HPDE6-E6E7 (cell line): ENCODE measurements at regions not wholly inside any gene's neighbourhood (a gene's known extent, or its start where the extent isn't known, plus 50 kb on each side); places are given as distances from the start of the nearest gene placed in this dataset.

Source experiments
- DNase-seq: peaks from one replicate; pipeline ENCODE4 v3.0.0; 2011; ENCODE audit warnings: missing footprints; ENCODE audit errors: extremely low spot score

GRCh38 chr18:65288908-65289307 lies 461.9 kb upstream of the CDH7 start:
- DNase-seq: no peak

DNA sequence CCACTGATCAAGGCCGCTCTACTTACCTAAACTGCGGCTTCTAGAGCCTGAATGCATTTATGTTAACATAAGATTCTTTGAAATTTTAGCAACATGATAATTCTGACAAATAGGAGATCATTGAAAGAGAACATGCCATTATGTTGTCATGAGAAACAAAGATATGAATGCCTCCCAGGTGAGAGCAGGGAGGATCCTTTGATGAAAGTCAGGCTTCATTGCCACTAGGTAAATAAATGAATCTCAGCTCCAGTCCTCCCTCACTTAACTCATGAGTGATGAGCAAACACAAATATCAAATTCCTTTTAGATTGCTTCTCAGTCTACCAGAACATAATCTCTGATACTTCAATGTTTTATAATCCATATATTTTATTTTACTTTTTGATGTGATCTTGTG lies 463.2 kb upstream of the CDH7 start:
- DNase-seq: no peak

GRCh38 chr18:65282096-65282495 lies 468.7 kb upstream of the CDH7 start:
- no peak for DNase-seq

- no peak for DNase-seq
Observed at GRCh38 chr18:65279668-65280305, 471.0 kb upstream of the CDH7 start.

GRCh38 chr18:65278939-65279667 lies 471.7 kb upstream of the CDH7 start:
- no peak for DNase-seq

DNA sequence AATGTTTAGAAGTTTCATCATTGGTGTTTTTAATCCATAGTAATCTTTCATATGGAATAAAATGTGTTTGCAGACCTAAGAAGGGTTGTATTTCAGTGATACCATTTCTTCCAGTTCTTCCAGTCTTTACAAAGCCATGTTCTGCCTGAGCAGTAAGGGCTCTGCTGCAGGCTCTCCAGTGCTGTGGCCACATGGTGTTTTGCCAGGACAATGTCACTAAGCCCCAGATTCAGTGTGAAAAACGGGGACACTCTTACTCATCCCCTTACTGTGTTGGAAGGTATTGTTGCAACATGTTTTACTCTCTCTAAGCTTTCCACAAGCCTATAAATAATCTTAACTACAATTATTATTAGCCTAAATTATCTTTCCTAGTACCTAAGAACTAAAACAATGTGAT lies 481.4 kb upstream of the CDH7 start:
- DNase-seq: no peak

GRCh38 chr18:65265761-65266160 lies 485.1 kb upstream of the CDH7 start:
- DNase-seq: no peak

DNA sequence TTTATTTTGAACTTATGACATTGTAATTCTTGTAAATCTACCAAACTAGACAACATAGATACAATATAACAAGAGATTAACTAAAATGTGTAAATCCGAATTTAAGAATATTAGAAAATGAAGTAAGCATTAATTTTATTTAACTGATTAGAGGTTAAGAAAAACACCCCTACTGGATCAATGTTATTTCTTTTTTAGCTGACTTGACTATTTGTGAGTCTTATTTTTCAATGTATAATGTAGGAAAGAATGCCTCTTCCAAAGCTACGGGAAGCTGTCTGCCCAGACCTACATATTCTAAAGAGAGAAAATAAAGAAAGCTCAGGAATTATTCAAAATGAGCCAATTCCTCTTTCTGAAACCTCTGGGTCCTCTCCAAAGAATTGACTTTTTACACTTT lies 490.8 kb upstream of the CDH7 start:
- DNase-seq: no peak

GRCh38 chr18:65259403-65259802 lies 491.4 kb upstream of the CDH7 start:
- no peak for DNase-seq

- DNase-seq: no peak
Observed at GRCh38 chr18:65257149-65257548, 493.7 kb upstream of the CDH7 start.

DNA sequence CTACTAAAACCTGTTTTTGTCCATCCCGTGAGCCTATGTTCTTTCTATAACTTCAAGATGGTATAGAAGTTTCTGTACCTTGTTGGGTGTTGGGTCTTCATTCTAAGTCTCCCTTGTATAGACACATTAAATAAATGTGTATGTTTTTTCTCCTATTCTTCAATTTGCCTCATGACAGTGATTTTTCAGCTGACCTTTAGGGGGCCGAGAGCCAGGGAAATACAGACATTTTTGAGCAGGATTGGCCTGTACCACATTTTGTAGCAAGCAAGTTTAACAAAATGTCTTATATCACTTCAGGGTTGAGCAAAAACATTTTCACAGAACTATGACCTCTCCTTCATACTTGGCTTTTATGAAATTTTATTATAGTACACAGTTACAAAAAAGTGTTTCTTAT lies 495.4 kb upstream of the CDH7 start:
- no peak for DNase-seq

DNA sequence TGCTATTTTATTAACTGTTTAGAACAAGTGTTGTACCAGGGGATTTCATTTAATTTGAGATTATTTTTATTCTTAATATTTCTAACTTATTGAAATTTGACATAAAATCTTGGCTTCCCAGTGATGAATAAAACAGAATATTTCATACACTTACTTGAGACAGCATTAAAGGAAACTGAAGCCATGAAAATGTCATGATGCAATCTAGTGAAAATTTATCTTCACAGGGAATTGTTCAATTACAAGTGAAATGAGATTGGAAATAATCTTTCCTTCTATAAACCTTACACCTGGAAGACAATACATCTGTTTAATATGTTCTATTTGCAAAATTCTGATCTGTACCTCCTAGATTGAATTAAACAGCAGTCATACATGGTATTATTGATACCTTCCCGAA lies 511.0 kb upstream of the CDH7 start:
- no peak for DNase-seq

GRCh38 chr18:65235966-65236624 lies 514.7 kb upstream of the CDH7 start:
- DNase-seq: peak; percentile 37

GRCh38 chr18:65230311-65230710 lies 520.5 kb upstream of the CDH7 start:
- no peak for DNase-seq

- no peak for DNase-seq
Observed at GRCh38 chr18:65227970-65228369, 522.8 kb upstream of the CDH7 start.

- DNase-seq: no peak
Observed at GRCh38 chr18:65221736-65222135, 529.1 kb upstream of the CDH7 start.

DNA sequence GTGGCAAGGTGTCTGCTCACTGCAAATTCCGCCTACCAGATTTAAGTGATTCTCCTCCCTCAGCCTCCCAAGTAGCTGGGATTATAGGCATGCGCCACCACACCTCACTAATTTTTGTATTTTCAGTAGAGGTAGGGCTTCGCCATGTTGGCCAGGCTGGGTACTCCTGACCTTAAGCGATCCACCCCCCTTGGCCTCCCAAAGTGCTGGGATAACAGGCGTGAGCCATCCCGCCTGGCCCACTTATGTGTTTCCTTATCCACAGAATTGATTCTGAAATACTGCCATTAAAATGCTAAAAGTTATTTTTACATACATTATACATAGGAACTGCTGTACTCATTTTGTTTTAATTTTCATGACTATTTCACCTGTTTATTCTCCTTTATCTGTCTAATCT lies 529.7 kb upstream of the CDH7 start:
- no peak for DNase-seq

- DNase-seq: no peak
Observed at GRCh38 chr18:65215865-65216466, 534.8 kb upstream of the CDH7 start.

GRCh38 chr18:65214456-65214855 lies 536.4 kb upstream of the CDH7 start:
- DNase-seq: no peak

GRCh38 chr18:65206551-65207260 lies 544.1 kb upstream of the CDH7 start:
- DNase-seq: no peak

GRCh38 chr18:65202091-65202490 lies 548.7 kb upstream of the CDH7 start:
- no peak for DNase-seq

DNA sequence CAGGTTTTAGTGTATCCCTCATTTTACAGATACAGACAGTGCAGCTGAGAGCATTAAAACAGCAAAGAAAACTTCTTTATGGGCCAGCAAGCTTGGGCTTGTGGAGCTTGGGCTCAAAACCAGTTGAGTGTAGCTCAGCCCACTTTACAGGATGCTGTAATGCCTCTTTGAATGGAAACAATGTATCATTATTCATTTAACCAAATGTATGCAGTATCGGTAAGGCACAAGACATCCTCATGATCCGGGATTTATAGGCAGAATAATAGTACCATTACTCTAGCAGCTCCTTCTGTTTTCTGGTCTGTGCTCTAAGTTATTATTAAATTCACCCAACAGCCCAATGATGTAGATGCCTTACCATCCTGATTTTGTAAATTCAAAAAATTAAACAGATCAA lies 575.1 kb upstream of the CDH7 start:
- no peak for DNase-seq
